NCI-H510A treated with DMSO at 0.1 percent for 48 hours (cell line): ENCODE measurements at regions not wholly inside any gene's neighbourhood (a gene's known extent, or its start where the extent isn't known, plus 50 kb on each side); places are given as distances from the start of the nearest gene placed in this dataset.
"Not testable (repeated sequence)": the region's sequence is repeated elsewhere in the genome, so short reads cannot be mapped to it uniquely, and the experiment has no call there.

ENCODE experiments used
- DNase-seq: peaks from one replicate; lab custom pipeline; 2025; lab: John Stamatoyannopoulos, UW

- no peak for DNase-seq
Measured at GRCh38 chr6:164107297-164107995, 692.9 kb downstream of the QKI start.

- DNase-seq, result no peak
Measured at GRCh38 chr6:164106345-164106769, 691.8 kb downstream of the QKI start.

DNA sequence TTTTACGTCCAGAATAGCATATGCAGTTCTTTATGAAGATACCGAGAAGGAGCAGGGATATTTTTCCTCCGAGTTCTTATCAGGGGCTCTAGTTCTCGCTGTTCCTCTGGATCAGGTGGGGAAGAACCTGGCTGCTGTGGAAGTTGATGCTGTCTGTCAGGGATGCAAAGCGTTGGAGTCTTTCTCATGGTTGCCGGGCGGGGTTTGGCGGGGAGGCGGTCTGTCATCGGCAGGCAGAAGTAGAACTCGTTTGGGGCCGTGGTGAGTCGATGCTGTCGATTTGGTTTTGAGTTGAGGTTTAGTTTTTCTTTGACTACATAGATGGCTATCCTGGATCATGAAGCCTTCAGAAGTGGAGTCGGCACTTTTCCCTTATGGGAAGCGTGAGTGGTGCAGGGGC lies 691.2 kb downstream of the QKI start:
- DNase-seq, result no peak

DNA sequence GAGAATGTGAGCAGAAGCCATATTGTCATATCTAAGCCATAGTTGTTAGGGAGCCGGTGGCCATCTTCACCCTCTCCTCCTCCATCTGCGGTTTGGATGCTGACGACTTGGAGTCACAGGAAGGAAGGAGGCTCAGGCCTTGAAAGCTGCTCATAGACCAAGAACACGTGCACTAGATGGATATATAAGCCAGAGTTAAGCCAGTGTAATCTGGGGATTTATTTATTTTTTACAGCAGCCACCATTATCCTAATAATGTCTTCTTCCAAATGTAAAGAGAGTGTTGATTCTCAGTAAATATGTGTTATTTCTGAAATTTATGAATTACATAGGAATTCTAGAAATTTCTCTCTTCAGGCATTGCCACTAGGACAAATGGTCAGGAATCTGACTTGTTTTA lies 689.9 kb downstream of the QKI start:
- DNase-seq, result no peak

- DNase-seq, result no peak
Measured at GRCh38 chr6:164102693-164103092, 688.2 kb downstream of the QKI start.

- DNase-seq, result no peak
Measured at GRCh38 chr6:164101859-164102258, 687.3 kb downstream of the QKI start.

- DNase-seq, result no peak
Measured at GRCh38 chr6:164099269-164099865, 684.8 kb downstream of the QKI start.

DNA sequence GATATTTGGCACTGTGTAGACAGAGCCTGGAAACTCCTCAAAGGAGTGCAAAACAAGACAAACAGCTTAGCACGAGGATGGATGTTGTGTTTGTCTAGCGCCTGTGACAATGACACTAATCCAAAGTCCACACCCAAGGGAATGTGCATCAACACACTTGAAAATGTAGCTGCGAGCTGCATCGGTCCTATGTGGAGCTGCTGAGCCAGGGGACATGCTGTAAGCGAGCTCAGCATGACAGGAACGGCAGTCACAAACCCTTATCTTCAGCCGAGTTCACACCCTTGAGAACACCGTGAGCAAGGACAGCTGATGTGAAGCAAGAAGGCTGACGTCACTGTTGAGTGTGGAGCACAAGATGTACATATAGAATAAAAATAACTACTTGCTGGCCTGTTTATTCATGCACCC lies 684.3 kb downstream of the QKI start:
- DNase-seq, result no peak

DNA sequence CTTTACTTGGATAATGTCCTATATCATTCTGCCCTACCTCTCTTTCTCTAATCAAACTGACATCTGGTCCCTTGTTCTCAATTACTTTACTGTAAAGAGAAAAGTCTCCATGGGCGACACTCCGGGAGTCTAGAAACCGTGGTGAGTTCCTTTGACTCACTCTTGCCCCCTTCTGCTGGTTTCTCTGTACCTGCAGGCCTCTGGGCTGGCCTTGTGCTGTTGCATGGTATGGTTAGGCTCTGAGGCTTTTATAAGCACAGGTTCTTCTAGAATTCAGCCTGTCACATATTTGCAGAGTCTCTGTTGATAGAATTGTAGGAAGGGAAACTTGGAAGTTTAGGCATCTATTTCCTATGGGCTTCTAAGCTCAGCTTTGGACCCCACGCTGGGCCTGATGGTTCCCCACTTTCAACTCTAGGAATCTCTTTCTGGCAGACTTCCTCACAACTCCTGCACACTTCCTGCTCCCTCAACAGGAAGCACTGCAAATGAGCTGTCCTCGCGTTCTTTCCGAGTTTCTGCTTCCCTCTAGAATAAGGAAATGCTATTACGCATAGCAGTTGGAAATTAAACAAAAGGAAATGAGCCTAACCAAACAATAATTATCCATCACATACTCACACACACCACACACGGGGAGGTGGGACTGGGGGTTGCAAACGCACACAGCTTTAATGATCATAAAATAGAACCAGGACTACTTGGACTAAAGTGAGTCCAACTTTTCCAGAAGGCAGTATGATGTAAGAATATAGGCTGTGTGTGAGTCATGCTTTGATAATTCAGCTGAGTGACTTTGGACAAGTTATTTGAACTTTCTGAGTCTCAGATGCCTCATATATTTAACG lies 683.3 kb downstream of the QKI start:
- no peak for DNase-seq

DNA sequence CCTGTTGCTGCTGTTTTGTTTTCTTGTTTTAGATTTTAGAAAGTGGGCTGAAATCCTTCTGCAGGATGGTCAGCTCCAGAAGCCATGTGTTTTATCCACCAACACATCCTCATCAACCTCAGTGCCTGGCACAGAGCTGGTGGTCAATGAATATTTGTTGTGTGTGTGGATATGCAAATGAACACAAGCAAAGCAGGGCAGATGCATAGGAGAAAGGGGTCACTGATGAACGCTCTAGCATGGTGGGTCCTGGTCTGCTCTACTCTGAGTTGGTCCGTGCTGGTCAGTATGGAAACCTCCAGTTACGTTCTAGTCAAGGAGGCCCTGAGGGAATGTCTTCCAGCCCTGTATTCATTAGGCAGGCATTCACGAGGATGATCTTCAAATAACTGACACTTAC lies 682.5 kb downstream of the QKI start:
- no peak for DNase-seq

GRCh38 chr6:164095056-164095455 lies 680.5 kb downstream of the QKI start:
- no peak for DNase-seq

GRCh38 chr6:164087870-164088269 lies 673.4 kb downstream of the QKI start:
- DNase-seq, result no peak

GRCh38 chr6:164087211-164087610 lies 672.7 kb downstream of the QKI start:
- DNase-seq, result no peak

- DNase-seq, result no peak
Measured at GRCh38 chr6:164086076-164086887, 671.8 kb downstream of the QKI start.

- no peak for DNase-seq
Measured at GRCh38 chr6:164085091-164086075, 670.9 kb downstream of the QKI start.

GRCh38 chr6:164079275-164079600 lies 664.7 kb downstream of the QKI start:
- DNase-seq, result no peak

DNA sequence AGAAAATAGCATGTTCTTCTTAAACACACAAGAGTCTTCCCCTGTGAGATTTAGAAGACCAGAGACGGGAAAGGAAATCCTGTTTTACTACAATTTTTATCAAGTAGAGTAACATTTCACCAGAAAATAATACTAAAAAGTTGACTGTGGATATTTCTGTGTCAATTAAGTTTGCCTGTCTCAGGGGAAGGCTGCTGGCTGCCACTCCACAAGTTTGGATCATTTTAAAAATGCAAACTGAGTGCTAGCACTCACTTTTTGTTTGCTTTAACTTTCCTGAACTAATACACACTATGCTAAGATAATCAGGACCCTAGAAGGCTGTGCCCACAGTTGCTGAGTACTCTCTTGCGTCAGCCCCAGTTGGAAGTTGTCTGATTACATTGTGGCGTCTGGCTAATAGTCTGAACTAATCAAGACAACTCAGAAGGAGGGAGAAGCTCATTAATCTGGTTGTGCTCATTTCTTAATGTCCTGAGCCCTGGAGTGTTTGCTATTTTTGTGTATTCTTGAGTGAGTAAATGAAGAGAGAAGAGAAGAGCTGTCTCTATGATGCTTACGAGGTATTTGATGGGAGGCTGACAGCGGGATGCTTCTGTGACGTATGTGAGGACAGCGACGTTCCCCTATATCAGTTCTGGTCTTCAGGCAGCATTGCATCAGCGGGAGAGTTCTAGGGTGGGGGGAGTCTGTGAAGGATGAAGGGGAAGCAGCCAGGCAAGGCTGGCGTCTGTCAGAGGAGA lies 664.2 kb downstream of the QKI start:
- no peak for DNase-seq

DNA sequence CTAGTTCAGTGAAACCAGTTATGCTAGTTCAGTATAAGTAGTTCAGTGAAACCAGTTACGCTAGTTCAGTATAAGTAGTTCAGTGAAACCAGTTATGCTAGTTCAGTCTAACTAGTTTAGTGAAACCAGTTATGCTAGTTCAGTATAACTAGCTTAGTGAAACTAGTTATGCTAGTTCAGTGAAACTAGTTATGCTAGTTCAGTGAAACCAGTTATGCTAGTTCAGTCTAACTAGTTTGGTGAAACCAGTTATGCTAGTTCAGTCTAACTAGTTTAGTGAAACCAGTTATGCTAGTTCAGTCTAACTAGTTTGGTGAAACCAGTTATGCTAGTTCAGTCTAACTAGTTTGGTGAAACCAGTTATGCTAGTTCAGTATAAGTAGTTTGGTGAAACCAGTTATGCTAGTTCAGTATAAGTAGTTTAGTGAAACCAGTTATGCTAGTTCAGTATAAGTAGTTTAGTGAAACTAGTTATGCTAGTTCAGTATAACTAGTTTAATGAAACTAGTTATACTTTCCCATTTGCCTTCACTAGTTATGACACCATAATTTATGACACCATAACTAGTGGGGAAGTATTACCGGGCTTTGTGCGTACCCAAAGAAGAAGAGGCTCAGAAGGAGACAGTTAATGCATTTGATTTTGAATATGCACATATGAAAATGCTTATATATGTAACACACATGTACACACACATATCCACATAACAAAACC lies 662.5 kb downstream of the QKI start:
- DNase-seq, result not testable (repeated sequence)

GRCh38 chr6:164075981-164076615 lies 661.6 kb downstream of the QKI start:
- DNase-seq, result no peak
